ENCODE measurements at regions not wholly inside any gene's neighbourhood (a gene's known extent, or its start where the extent isn't known, plus 50 kb on each side); places are given as distances from the start of the nearest gene placed in this dataset.
"Not testable (repeated sequence)": the region's sequence is repeated elsewhere in the genome, so short reads cannot be mapped to it uniquely, and the experiment has no call there.

DNA sequence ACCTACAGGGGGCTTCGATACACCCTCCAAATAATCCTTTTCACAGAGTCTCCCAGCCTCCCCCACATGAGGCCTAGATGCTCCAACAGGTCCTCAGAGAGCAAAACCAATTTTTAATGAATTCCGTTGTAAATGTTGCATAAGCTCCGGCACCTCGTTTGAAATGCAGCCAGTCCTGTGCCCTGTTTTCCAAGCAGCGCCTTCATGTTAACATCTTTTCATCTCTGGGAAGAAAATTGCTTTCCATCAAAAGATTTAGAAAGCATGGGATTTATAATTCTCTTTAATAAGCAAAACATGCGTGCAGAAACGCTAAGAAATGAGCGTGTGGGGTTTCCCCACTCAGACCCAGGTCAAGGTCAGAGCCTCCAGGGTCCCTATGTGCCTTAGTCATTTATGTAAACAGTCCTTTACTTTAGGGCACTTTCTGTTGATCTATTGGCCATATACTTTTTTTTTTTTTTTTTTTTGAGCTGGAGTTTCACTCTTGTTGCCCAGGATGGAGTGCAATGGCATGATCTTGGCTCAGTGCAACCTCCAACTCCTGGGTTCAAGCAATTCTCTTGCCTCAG, 177.5 kb upstream of the S1PR3 start:
- DNase-seq (ENCODE audit: low read depth, low spot score), result no peak

DNA sequence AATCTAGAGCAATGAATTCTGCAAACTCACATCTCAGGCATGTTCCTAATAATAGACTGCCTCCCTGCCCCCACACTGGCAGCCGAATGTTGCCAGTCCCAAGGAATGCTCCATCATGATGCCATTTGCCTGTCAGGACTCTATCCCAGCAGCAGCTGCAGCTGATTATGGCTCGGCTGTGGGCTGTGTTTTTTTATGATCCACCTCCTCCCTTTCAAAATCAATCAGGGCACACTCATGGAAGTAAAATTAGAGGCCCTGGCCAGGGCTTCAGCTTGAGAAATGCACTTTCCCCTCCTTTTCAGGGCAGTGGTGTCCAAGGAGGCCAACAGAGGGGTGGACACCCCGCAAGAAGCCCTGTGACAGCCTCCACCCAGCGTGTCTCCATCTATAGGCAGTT, 176.7 kb upstream of the S1PR3 start:
- no peak for DNase-seq (ENCODE audit: low read depth, low spot score)

DNA sequence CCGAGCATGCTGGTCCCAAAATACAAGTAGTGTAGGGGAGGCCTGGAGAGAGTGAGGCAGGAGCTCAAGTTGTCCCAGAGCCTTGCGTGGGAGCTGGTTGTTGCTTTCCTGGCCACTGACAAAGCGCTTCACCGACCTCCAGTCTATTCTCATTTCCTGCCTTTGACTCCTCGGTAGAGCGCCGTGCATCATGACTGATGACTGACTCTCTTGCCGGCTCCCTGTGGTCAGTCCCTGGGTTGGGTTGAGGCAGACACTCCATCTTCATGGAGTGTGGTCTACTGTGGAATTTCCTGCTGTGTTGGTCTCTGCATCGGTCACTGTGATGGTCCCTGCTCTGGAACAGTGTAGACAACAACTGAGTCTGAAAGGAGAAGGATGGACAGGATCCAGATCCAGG, 175.1 kb upstream of the S1PR3 start:
- DNase-seq (ENCODE audit: low read depth, low spot score), result no peak

DNA sequence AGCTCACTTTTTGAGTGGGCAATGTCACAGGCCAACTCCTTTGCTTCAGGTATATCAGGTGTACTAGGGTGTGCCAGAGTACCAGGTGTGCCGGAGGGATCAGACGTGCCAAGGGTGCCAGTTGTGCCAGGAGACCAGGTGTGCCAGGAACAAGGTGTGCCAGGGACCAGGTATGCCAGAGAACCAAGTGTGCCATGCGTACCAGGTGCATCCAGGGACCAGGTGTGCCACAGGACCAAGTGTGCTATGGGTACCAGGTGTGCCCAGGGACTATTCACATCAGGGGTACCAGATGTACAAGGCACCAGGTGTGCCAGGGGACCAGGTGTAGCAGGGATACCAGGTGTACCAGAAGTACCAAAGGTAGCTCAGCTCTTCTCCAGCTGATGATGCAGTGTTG, 174.7 kb upstream of the S1PR3 start:
- DNase-seq (ENCODE audit: low read depth, low spot score), result no peak

DNA sequence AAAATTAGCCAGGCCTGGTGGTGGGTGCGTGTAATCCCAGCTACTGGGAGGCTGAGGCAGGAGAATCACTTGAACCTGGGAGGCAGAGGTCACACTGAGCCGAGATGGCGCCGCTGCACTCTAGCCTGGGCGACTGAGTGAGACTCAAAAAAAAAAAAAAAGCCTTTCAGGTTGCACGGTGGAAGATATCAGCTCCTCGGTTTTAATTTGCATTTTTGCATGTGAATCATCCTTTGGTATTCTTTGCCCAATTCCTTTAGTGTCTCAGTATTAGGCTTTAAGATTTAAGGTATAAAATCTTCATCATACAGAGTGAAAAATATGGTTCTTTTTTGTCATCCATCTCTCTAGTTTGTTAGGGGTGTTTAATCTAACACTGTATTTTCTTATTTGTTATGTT, 173.6 kb upstream of the S1PR3 start:
- no peak for DNase-seq (ENCODE audit: low read depth, low spot score)

DNA sequence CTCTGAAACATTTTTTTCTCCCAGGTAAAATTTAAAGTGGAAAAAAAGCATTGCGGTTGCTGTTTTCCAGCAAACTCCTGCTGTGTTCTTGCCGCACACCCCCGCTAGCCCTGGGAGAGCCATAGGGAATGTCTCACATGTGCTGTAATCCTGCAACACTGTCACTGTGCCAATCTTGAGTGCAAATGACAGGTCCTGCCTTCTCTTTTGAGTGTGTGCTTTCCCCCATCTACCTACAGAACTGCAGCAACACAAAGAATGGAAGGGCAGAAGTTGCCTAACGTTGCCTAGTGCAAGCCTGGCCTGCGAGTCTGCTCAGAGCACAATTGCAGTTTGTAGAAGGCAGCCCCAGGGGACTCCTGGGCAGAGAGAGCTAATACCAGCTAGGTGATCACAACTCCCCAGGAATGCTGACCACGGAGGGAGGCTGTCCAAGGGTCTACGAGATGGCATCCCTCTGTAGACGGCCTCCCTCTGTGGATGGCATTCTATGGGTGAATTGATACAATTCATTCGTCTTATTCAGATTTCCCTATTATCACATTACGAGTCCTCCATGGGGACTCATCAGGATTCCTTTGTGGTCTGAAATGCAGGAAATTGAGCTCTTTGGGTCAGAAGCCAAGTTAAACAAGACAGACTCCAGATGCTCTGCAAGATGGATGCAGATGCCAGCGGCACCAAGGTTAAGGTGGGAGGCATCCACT, 172.6 kb upstream of the S1PR3 start:
- peak; percentile 70 for DNase-seq (ENCODE audit: low read depth, low spot score)

DNA sequence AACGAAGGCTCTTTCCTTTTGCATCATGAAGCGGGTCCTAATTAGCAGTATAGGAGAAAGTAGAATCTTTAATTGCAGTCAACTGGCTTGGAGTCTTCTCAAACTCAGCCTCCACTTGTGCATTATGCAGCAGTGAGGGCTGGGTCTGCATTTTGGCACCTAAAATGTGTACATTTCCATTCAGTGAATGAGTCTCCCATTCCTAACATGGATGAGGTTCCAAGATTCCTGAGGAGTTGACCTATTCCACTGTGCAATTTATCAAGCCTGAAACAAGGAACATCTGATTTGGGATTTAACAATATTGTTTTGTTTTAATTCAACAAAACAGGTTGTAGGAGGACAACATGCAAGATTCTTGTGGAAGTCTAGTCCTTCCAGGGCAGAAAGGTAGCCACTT, 171.8 kb upstream of the S1PR3 start:
- DNase-seq (ENCODE audit: low read depth, low spot score), result no peak

DNA sequence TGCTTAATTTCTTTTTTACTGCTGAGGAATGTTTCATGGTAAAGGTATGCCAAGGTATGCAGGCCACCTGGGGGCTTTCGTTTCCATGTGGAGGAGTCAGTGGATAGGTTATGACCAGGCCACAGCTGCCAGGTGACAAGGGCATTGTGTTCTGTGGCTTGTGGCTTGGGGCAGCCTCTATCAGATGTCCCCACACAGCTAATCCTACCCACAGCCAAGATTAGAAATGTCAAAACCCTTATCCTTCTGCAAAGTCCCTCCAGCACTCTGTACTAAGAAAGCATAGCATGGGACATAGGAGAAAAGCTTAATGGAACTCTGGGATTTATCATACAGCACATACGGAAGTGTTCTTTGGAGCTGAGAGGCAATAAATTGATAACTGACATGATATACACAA, 171.2 kb upstream of the S1PR3 start:
- no peak for DNase-seq (ENCODE audit: low read depth, low spot score)

DNA sequence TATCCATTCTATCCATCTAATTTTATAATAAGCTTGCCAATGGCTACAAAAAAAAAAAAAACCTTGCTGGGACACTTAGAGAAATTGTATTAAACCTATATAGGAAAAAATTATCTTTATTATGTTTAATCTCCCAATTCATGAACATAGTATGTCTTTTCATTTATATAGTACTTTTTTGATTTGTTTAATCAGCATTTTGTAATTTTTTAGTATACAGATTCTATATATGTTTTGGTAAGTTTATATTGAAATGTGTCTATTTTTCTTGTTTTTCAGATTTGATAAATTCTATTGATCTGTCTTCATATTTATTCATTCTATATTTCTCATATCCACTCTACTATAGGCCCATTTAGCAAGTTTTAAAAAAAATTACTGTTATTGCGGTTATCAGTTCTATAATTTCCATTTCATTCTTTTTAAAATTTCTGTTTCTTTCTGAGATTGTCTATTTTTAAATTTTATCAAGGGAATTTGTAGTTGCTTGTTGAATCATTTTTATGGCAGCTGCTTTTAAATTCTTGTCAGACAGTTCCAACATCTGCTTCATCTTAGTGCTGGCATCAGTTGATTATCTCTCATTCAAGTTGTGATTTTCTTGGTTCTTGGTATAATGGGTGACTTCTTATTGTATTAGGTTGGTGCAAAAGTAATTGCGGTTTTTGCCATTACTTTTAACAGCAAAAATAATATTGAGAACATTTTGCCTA, 170.1 kb upstream of the S1PR3 start:
- no peak for DNase-seq (ENCODE audit: low read depth, low spot score)

DNA sequence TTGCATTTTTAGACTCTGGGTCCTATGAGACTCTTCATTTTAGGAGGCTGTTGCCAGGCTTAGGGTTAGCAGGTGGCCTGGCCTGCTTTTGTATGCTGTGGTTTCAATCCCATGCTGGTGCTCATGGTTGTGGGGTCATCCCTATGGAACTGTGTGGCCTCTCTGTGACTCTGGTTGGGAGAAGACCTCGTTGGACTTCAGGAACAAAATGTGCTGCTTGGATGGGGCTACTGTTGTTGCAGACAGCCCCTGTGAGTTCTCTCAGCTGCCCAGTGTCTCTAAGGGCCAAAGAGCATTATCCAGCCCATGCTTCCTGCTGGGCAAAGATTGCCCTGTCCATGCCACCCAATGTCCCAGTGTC, 169.5 kb upstream of the S1PR3 start:
- DNase-seq (ENCODE audit: low read depth, low spot score), result no peak

DNA sequence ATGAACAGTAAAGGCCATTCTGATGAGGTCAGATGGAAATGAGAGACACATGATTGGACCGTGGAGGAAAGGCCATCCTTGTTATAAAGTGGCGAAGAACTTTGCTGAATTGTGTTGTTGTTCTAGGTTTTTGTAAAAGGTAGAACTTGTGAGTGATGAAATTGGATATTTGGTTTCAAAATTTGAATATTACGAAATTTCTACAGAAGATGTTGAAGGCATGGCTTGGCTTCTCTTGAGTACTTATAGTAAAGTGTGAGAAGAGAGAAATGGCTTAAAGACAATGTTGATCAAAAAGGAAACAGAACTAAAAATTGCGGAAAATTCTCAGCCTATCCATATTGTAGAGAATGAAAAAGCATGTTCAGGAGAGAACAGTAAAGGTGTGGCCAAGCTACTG, 166.6 kb upstream of the S1PR3 start:
- no peak for DNase-seq (ENCODE audit: low read depth, low spot score)

DNA sequence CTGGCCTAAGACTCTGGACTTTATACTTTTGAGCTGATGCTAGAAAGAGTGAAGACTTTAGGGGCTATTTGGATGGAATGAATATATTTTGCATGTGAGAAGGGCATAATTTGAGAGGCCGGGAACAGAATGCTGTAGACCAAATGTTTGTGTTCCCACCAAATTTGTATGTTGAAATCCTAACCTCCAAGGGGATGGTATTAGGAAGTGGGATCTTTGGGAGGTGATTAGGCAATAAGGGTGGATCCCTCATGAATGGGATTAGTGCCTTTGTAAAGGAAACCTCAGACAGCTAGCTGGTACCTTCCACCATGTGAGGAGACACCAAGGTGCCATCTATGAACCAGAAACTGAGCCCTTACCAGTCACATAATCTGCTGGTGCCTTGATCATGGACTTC, 165.1 kb upstream of the S1PR3 start:
- no peak for DNase-seq (ENCODE audit: low read depth, low spot score)

DNA sequence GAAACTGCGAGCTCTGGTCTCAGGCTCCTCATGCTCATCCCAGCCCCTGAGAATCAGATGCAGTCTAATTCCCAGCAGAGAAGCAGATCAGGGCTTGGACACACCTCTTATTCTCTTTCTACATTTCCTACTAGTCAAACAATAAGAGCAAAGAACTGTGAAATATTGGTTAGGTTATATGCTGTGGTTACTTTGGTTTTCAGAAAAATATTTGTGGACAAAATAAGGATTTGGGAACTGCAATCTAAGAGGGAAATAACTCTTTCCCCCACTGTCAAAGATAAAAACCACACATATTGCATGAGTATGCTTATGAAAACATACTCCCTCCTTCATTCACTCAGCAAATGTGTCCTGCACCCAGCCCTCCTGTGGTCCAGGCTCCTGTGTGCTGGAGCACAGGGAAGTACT, 164.5 kb upstream of the S1PR3 start:
- DNase-seq (ENCODE audit: low read depth, low spot score), result no peak

DNA sequence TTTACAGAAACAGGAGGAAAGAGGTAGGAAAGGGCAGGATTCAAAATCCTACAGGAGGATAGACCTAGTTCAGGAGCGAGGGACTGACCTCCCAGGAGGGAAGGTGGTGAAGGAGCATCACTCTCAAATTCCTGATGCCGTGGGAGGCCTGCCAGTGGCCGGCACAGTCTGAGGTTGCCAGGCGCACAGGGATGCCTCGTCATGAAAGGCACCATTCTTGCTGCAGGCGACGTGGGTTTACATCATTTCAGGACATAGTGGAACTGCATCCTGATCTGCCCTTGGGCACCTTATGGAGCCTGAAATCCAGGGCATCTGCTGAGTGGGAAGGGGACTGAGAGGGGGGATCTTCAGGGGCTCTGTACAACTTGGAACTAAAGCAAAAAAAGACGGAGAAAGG, 163.2 kb upstream of the S1PR3 start:
- no peak for DNase-seq (ENCODE audit: low read depth, low spot score)

DNA sequence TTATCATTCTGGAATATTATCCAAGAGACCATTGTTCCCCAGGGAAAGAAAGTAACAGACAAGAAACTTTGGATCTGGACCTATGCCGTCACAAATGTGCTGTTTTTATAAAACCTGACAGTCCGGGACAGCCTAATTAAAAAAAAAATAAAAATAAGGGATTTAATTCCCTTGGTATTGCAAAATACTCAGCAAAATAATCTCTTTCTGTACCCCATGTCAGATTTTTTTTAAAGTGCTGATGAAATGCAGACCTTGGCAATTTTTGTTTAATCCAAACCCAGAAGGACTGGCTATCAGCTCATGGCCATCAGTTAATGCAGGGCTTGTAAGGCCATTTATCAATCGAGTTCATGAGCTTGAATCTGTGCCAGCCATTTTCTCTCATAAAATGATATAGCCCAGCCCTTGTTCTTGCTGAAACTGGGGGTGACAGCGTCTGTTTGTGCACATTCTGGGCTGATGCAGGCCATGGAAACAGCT, 162.7 kb upstream of the S1PR3 start:
- DNase-seq (ENCODE audit: low read depth, low spot score), result no peak

DNA sequence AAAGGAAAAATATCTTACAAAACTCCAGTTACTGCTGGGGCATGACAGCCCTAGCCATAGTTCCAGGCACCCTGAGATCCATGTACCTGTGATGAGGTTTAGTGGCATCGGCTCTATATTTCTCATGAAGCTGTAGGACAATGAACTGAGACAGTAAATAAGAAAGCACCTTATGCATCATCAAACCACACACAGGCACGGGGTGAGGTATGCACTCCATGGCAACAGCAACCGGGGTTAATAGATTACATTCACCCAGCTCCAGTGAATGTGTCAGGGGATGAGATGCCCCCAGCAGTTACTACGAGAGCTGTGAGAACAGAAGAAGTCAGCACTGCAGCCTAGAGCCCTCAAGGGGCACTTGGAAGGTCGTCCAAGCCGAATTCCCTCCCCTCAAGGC, 162.0 kb upstream of the S1PR3 start:
- DNase-seq (ENCODE audit: low read depth, low spot score), result no peak

DNA sequence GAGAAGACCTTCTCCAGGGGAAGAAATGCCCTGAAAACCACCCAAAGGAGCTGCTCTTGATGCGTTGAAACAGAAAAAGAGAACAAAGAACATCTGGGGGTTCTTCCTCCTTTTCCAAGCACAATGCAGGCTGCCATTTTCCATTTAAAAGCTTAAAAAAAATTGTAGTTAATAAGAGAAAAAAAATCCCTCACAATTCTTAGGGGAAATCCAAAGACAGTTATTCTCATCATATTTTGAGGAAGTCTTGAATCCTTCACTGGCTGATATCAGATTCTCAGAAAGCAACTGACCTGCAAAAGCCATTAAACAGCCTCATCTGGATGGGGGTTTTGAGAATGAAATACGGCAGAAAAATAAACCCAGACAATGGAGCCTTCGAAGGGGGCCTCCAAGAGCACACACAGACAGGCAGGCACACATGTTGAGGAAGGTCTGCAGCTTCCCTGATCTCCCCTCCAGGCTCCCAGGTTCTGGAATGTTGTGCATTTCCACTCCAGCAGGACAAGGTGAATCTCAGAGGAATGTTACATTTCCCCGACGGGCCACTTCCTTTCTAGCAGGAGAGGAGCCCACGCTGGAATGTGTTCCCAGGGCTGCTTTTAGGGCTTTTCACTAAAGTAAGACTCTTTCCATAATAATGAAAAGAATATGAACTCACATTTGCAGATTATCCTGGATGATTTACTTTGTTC, 159.4 kb upstream of the S1PR3 start:
- peak; percentile 64 for DNase-seq (ENCODE audit: low read depth, low spot score)

DNA sequence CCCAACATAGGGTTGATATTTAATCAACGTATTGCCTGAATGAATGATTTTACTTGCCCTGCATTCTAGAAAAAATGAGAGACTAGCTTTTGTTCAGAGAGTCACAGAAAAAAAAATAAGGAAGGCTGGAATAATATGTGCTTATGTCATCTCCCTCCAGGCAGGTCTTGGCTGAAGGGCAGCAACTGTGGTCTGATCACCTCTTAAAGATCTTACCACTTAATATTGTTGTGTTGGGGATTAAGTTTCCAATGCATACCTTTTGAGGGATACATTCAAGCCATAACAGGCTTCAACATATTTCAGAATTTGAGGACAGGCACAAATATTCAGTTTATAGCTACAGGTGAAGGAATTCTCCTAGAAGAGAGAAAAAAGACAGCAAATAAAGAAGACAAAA, 157.3 kb upstream of the S1PR3 start:
- no peak for DNase-seq (ENCODE audit: low read depth, low spot score)

DNA sequence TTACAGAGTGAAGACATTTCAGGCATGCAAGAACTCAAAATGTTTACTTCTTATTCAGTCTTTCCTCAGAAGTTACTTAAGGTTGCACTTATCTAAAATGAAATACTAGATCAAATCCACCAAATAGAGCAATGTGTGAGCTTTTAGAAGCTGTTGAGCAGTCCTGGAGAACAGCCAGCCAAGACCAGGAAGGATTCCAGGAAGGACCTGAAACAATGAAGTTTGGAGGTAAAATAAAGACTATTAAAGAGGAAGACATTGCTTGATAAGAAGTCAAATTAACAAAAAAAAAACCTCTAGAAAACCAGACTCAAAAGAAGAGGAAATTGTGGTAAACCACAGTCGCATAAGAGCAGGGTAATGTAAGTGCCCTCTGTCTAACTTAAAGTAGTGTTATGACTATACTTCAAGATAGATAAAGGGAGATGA, 156.2 kb upstream of the S1PR3 start:
- DNase-seq (ENCODE audit: low read depth, low spot score), result no peak

DNA sequence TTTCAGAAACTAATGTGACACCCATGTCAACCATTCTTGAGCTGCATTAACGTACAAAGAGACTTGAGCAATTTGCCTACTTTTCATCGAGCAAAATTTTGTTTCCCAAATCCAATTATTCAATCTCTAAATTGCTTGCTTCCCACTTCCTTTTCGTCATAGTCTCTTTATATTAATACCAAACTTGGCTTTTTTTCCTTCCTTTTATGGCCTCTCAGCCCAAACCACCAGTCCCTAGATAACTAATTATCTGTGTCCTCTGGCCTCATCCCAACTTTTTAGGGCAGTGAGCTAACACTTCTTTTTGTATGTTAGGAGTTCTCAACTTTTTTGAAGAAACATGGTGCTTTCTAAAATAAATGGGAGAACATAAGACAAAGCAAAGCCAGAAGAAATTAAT, 155.5 kb upstream of the S1PR3 start:
- no peak for DNase-seq (ENCODE audit: low read depth, low spot score)

DNA sequence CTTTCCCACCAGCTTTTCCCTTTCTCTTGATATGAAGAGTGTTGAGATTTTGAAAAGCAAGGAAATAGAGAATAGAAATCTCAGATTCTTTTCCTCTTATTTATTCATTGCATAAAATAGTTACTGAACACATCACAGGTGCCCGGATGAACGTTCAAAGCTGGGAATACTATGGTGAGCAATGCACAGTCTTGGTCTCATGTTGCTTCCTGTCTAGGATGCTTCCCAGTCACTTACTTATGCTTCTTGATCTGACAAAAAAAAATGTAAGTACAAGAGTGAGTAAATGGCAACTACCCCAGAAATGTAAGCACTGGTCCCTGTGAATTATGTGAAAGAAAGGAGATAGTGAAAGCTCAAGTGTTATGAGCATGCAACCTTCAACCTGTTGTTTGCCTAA, 153.5 kb upstream of the S1PR3 start:
- DNase-seq (ENCODE audit: low read depth, low spot score), result no peak

DNA sequence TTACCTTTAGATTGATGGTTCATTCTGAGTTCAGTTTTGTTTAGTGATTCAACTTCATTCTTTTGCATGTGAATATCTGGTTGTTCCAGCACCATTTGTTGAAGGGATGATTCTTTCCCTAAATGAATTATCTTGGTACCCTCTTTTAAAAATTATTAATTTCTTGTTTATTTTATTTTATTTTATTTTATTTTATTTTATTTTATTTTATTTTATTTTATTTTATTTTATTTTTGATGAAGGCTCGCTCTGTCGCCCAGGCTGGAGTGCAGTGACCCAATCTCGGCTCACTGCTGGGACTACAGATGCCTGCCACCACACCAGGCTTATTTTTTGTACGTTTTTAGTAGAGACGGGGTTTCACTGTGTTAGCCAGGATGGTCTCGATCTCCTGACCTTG, 141.4 kb upstream of the S1PR3 start:
- DNase-seq (ENCODE audit: low read depth, low spot score), result not testable (repeated sequence)

DNA sequence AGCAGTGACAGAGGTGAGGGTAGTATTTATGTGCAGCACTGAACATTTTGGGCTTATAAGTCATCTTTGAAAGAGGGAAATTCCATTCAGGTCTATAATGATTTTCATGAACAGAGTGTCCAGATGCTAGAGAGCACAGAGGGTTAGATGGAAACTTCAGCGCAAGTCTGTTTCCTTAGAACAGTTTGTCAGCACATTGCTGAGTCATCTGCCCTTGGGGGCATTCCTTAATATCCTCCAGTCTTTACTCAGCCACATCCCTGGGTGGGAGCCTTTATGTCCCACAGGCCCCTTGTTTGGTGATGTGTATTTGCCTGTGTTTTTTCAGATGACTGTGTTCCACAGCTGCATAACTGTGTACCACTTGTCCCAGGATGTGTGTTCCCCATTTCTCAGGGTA, 138.5 kb upstream of the S1PR3 start:
- peak; percentile 77 for DNase-seq (ENCODE audit: low read depth, low spot score)
